GM12872 (cell line): ENCODE measurements at regions not wholly inside any gene's neighbourhood (a gene's known extent, or its start where the extent isn't known, plus 50 kb on each side); places are given as distances from the start of the nearest gene placed in this dataset.

Experiments
- TF ChIP-seq, protein P1 (sequence below): IDR thresholded peaks from 3 replicates; pipeline ENCODE4 v1.5.1; 2011; ENCODE audit warnings: low read depth, mild to moderate bottlenecking, low read length, moderate library complexity; ENCODE audit not compliant: insufficient read depth

- TF ChIP-seq, protein P1, sequence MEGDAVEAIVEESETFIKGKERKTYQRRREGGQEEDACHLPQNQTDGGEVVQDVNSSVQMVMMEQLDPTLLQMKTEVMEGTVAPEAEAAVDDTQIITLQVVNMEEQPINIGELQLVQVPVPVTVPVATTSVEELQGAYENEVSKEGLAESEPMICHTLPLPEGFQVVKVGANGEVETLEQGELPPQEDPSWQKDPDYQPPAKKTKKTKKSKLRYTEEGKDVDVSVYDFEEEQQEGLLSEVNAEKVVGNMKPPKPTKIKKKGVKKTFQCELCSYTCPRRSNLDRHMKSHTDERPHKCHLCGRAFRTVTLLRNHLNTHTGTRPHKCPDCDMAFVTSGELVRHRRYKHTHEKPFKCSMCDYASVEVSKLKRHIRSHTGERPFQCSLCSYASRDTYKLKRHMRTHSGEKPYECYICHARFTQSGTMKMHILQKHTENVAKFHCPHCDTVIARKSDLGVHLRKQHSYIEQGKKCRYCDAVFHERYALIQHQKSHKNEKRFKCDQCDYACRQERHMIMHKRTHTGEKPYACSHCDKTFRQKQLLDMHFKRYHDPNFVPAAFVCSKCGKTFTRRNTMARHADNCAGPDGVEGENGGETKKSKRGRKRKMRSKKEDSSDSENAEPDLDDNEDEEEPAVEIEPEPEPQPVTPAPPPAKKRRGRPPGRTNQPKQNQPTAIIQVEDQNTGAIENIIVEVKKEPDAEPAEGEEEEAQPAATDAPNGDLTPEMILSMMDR = no peak
Measured at GRCh38 chr18:68467957-68468356, 247.0 kb downstream of the TMX3 start.

GRCh38 chr18:68467329-68467728 lies 247.6 kb downstream of the TMX3 start:
- TF ChIP-seq, protein P1 = no peak

- TF ChIP-seq, protein P1 = no peak
Measured at GRCh38 chr18:68466672-68467071, 248.2 kb downstream of the TMX3 start.

DNA sequence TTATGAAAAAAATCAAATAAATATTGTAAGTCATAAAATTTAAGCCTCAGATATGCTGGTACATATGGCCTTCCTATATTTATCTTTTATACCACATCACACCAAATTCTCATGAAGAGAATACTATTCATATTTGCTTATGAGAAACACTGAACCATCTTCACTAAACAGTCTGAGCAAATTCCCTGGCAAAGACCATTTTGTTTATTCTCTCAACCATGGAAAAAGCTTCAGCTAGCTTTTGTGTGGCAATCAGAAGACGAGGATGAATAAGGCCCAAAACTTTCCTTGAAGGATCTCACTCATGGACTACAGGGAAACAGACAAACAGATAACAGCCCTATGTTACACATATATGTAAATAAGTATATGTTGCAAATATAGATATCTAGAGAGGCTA lies 252.1 kb downstream of the TMX3 start:
- TF ChIP-seq, protein P1 = no peak

DNA sequence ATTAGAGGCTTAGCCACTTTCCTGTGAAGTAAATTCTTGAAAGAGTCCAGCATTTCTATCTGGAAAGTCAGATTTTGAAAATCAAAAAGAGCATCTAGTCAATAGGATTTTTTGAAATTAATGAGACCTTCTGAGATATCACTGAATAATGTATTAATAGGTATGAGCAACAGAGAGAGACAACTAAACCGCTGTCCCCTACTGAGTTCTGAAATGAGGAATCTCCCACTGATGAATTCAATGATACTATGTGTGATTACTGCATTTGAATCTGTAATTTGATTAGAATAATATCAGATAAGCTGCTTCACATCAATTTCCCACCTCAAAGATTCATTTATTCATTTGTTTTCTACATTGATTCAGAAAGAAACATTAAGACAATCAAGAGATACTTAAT lies 252.8 kb downstream of the TMX3 start:
- TF ChIP-seq, protein P1 = no peak

DNA sequence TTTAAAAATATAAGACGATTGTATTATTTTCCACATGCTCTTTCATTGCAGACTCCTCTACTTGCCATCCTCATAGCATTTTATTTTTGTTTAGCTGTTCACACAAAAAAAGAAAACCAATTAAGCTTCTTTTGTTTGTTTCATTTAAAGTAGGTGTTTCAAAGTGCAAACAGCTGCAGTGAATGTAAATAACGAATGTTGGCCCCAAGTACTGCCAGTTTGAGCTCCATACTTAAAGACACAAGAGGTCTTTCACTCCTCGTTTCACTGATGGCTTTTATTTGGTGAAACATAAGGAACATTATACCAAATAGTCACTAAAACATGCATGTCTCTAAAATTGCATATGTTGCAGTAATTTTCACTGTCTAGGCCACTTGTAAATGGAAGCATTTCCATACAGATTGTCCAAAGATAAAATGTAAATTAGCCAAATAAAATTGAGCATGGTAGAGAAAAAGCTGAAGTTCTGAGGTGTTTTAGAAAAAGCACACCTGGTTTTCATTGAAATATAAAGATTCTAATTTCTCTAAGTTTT lies 253.4 kb downstream of the TMX3 start:
- TF ChIP-seq, protein P1 = no peak

DNA sequence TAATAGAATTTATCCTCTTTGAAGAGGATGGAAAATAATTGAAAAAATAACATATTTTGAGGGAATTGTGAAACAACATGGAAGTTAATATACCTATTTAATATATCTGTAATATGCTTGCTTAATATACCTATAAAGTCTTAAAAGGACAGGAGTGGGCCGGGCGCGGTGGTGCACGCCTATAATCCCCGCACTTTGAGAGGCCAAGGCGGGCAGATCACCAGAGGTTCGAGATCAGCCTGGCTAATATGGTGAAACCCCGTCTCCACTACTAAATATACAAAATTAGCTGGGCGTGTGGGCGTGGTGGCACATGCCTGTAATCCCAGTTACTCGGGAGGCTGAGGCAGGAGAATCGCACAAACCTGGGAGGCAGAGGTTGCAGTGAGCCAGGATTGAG lies 254.9 kb downstream of the TMX3 start:
- TF ChIP-seq, protein P1 = no peak
